Osteocyte (in vitro differentiated cells): ENCODE measurements at regions not wholly inside any gene's neighbourhood (a gene's known extent, or its start where the extent isn't known, plus 50 kb on each side); places are given as distances from the start of the nearest gene placed in this dataset.

ENCODE experiments used
- DNase-seq: peaks from one replicate; pipeline ENCODE4 v3.0.0; 2021; ENCODE audit warnings: mixed read lengths; ENCODE audit not compliant: unreplicated experiment; ENCODE audit errors: extremely low spot score
- H3K27ac Mint-ChIP-seq: one replicate; pipeline ENCODE4 v1.8.0; 2021; ENCODE audit warnings: mild to moderate bottlenecking, mixed read lengths; ENCODE audit not compliant: unreplicated experiment
- H3K27me3 Mint-ChIP-seq: one replicate; pipeline ENCODE4 v1.8.0; 2021; ENCODE audit warnings: mixed read lengths; ENCODE audit not compliant: unreplicated experiment
- H3K36me3 Mint-ChIP-seq: one replicate; pipeline ENCODE4 v1.8.0; 2021; ENCODE audit warnings: mixed read lengths; ENCODE audit not compliant: unreplicated experiment
- H3K4me1 Mint-ChIP-seq: one replicate; pipeline ENCODE4 v1.8.0; 2021; ENCODE audit warnings: mixed read lengths; ENCODE audit not compliant: unreplicated experiment
- H3K4me3 Mint-ChIP-seq: one replicate; pipeline ENCODE4 v1.8.0; 2021; ENCODE audit warnings: mild to moderate bottlenecking, moderate library complexity, mixed read lengths; ENCODE audit not compliant: unreplicated experiment
- H3K9me3 Mint-ChIP-seq: one replicate; pipeline ENCODE4 v1.8.0; 2021; ENCODE audit warnings: mixed read lengths; ENCODE audit not compliant: unreplicated experiment
- CTCF ChIP-seq: fragments of 200-600 bp; sonication (generic); IDR thresholded peaks from 2 replicates; pipeline ENCODE4 v1.5.0; 2021; ENCODE audit warnings: antibody characterized with exemption, mild to moderate bottlenecking, moderate library complexity

GRCh38 chr7:47666164-47666862 is 84.4 kb upstream of the TNS3 start:
- Mint-ChIP-seq H3K4me3 (no peak overlapping the region), H3K27ac (peak overlapping the region; percentile 73), H3K9me3 (no peaks in the 10 kb centered on the region), H3K27me3 (no peaks in the 10 kb centered on the region), H3K36me3 (no peaks in the 10 kb centered on the region), H3K4me1 (peaks cover 56% of the 10 kb centered on the region)
- no peak for DNase-seq
- TF ChIP-seq CTCF: no peak

- Mint-ChIP-seq H3K9me3 (no peaks in the 10 kb centered on the region), H3K27me3 (no peaks in the 10 kb centered on the region), H3K36me3 (no peaks in the 10 kb centered on the region), H3K4me1 (peaks cover 53% of the 10 kb centered on the region), H3K27ac (no peak overlapping the region), H3K4me3 (no peak overlapping the region)
- no peak for TF ChIP-seq CTCF
- no peak for DNase-seq
These were observed 82.8 kb upstream of the TNS3 start for GRCh38 chr7:47664650-47665195.

GRCh38 chr7:47663851-47664250 is 81.9 kb upstream of the TNS3 start:
- DNase-seq: no peak
- no peak for TF ChIP-seq CTCF
- Mint-ChIP-seq H3K27me3 (no peaks in the 10 kb centered on the region), H3K4me1 (peaks cover 47% of the 10 kb centered on the region), H3K9me3 (no peaks in the 10 kb centered on the region), H3K36me3 (no peaks in the 10 kb centered on the region), H3K27ac (no peak overlapping the region), H3K4me3 (no peak overlapping the region)

GRCh38 chr7:47663213-47663612 is 81.3 kb upstream of the TNS3 start:
- no peaks in the 10 kb centered on the region for H3K9me3 Mint-ChIP-seq
- H3K27ac Mint-ChIP-seq: no peak overlapping the region

More at GRCh38 chr7:47663213-47663612, 81.3 kb upstream of the TNS3 start:
- no peak for DNase-seq
- H3K4me3 Mint-ChIP-seq: no peak overlapping the region
- peaks cover 46% of the 10 kb centered on the region for H3K4me1 Mint-ChIP-seq
- H3K27me3 Mint-ChIP-seq: no peaks in the 10 kb centered on the region
- TF ChIP-seq CTCF: no peak
- no peaks in the 10 kb centered on the region for H3K36me3 Mint-ChIP-seq
